T-cell (primary cell): ENCODE measurements at regions not wholly inside any gene's neighbourhood (a gene's known extent, or its start where the extent isn't known, plus 50 kb on each side); places are given as distances from the start of the nearest gene placed in this dataset.

Experiments
- ATAC-seq, 4 experiments: fragments of 200-7000 bp in 3 of 4; fragments of 150-1000 bp in 1 of 4; cut with Tn5 transposase; replicated peaks in 1 of 4; 1 replicate in 3 of 4; 2 replicates in 1 of 4; pipeline ENCODE4 v1.10.0; 2021; ENCODE audit warnings: moderate library complexity in 3 of 4, mild to moderate bottlenecking in 2 of 4, moderate number of reproducible peaks in 1 of 4
- CTCF ChIA-PET, 2 donors: fragments of 300-600 bp; sonication (Branson Sonifier 250); formaldehyde crosslinking; loops; one replicate each; lab custom pipeline; 2022; ENCODE audit warnings: antibody characterized with exemption in 2 of 2; lab: Charles Lee
- POLR2A ChIA-PET, 2 donors: fragments of 300-600 bp; sonication (Branson Sonifier 250); formaldehyde crosslinking; loops; one replicate each; lab custom pipeline; 2022; ENCODE audit warnings: antibody characterized with exemption in 2 of 2; lab: Charles Lee
- DNase-seq, 35 experiments: peaks; one replicate each; pipeline versions ENCODE4 v3.0.0 to v3.0.0-alpha.2; 2013 to 2023
- H3K27ac ChIP-seq: one replicate; pipeline ENCODE4 v1.5.1; 2013; ENCODE audit warnings: low read length
- H3K27me3 ChIP-seq, 2 experiments: replicated peaks in 1 of 2; 1 replicate in 1 of 2; 2 replicates in 1 of 2; pipeline versions ENCODE4 v1.6.1 to v1.7.0; 2013; ENCODE audit warnings: low read length in 1 of 2, mixed read lengths in 1 of 2; ENCODE audit not compliant: control insufficient read depth in 2 of 2, insufficient read depth in 2 of 2; ENCODE audit errors: extremely low read depth in 1 of 2
- H3K36me3 ChIP-seq, 2 donors: 1 replicate in 1 of 2; 2 replicates in 1 of 2; pipeline versions ENCODE4 v1.6.1 to v1.7.0; 2013; ENCODE audit warnings: low read length in 1 of 2; ENCODE audit not compliant: control insufficient read depth in 2 of 2, insufficient read depth in 1 of 2; ENCODE audit errors: extremely low read depth in 1 of 2
- H3K4me1 ChIP-seq, 2 experiments: 1 replicate in 1 of 2; 2 replicates in 1 of 2; pipeline versions ENCODE4 v1.6.1 to v1.7.0; 2013; ENCODE audit warnings: low read length in 2 of 2, mixed read lengths in 1 of 2; ENCODE audit not compliant: insufficient read depth in 2 of 2, control insufficient read depth in 1 of 2; ENCODE audit errors: extremely low read depth in 1 of 2
- H3K4me3 ChIP-seq, 2 donors: 1 replicate in 1 of 2; 2 replicates in 1 of 2; pipeline versions ENCODE4 v1.5.1 to v1.7.0; 2013; ENCODE audit warnings: mild to moderate bottlenecking in 2 of 2, low read length in 1 of 2, moderate library complexity in 1 of 2; ENCODE audit not compliant: control insufficient read depth in 1 of 2; ENCODE audit errors: extremely low read depth in 1 of 2
- H3K9me3 ChIP-seq: 2 replicates; pipeline ENCODE4 v1.7.0; 2013
- H3K27ac Mint-ChIP-seq, 2 donors: one replicate each; pipeline ENCODE4 v1.8.0; 2020 to 2021; ENCODE audit warnings: mild to moderate bottlenecking in 2 of 2, mixed read lengths in 2 of 2
- H3K27me3 Mint-ChIP-seq, 2 donors: one replicate each; pipeline ENCODE4 v1.8.0; 2021 to 2022; ENCODE audit warnings: mixed read lengths in 2 of 2
- H3K36me3 Mint-ChIP-seq: one replicate; pipeline ENCODE4 v1.8.0; 2021; ENCODE audit warnings: mixed read lengths
- H3K4me1 Mint-ChIP-seq, 3 donors: one replicate each; pipeline ENCODE4 v1.8.0; 2020 to 2022; ENCODE audit warnings: mixed read lengths in 3 of 3, mild to moderate bottlenecking in 1 of 3
- H3K4me3 Mint-ChIP-seq, 3 donors: one replicate each; pipeline ENCODE4 v1.8.0; 2020 to 2022; ENCODE audit warnings: mild to moderate bottlenecking in 3 of 3, mixed read lengths in 3 of 3, moderate library complexity in 3 of 3
- H3K9me3 Mint-ChIP-seq, 3 donors: one replicate each; pipeline ENCODE4 v1.8.0; 2020 to 2022; ENCODE audit warnings: mixed read lengths in 3 of 3
- WGBS: methylation state at CpG from one replicate; pipeline ENCODE4 v1.1.5; 2013; ENCODE audit warnings: missing lambda C conversion rate; ENCODE audit not compliant: insufficient coverage; 5-methylcytosine and 5-hydroxymethylcytosine counted together

GRCh38 chrX:38886112-38886511, 84.9 kb downstream of the MID1IP1 start:
- Mint-ChIP-seq H3K4me3 (no peak overlapping the region), H3K27ac (no peak overlapping the region), H3K36me3 (no peaks in the 10 kb centered on the region), H3K9me3 (no peaks in the 10 kb centered on the region), H3K4me1 (peaks cover 0 to 2% (median under 1%) of the 10 kb centered on the region in 3 donors), H3K27me3 (peaks cover 0 to 4% of the 10 kb centered on the region in 2 donors)
- Histone ChIP-seq H3K4me1 (no peaks in the 10 kb centered on the region), H3K27ac (no peak overlapping the region), H3K36me3 (no peaks in the 10 kb centered on the region), H3K9me3 (no peaks in the 10 kb centered on the region), H3K27me3 (no peaks in the 10 kb centered on the region), H3K4me3 (no peak overlapping the region)
- DNase-seq (no peak), ATAC-seq (no peak)
- no CpG with 5 or more reads among the region's 1 CpG for WGBS
- ChIA-PET CTCF (interaction anchor here in 1 of 2 donors (0.6 kb wide), 1 partner anchor 271 kb away, joined by 3 read pairs; no protein-coding TSS in a partner anchor), POLR2A (no interaction called here)

GRCh38 chrX:38887222-38887621, 86.0 kb downstream of the MID1IP1 start:
- peaks cover 0 to 6% of the 10 kb centered on the region in 2 donors for H3K27me3 Mint-ChIP-seq
- H3K9me3 Mint-ChIP-seq: no peaks in the 10 kb centered on the region
- no peak overlapping the region for H3K27ac Mint-ChIP-seq
- Histone ChIP-seq H3K27me3 (no peaks in the 10 kb centered on the region), H3K27ac (no peak overlapping the region), H3K4me1 (peaks cover 0 to 5% of the 10 kb centered on the region in 2 experiments), H3K36me3 (no peaks in the 10 kb centered on the region), H3K4me3 (no peak overlapping the region), H3K9me3 (no peaks in the 10 kb centered on the region)
- DNase-seq (no peak), ATAC-seq (no peak)
- no CpG with 5 or more reads among the region's 2 CpGs for WGBS
- ChIA-PET POLR2A (no interaction called here), CTCF (no interaction called here)
- H3K4me3 Mint-ChIP-seq: no peak overlapping the region
- peaks cover 7 to 12% (median 8%) of the 10 kb centered on the region in 3 donors for H3K4me1 Mint-ChIP-seq
- H3K36me3 Mint-ChIP-seq: no peaks in the 10 kb centered on the region

DNA sequence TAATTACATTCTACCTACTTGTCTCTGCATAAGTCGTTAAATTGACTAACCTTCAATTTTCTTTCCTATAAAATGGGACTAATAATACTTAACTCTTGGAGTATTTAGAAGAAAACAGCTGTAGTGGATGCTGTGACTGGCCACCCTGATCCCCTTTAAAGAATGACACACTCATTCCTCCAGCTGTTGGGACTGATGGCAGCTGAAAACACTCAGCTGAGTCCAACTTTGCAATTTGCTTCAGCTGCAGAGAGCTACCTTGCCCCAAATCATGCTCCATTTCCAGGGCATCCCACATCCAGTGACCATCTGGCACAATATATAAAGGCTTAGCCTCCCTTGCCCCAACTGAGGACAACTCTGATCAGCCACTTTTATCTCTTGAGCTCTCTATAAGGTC, 89.1 kb downstream of the MID1IP1 start:
- no peak overlapping the region for H3K4me3 Mint-ChIP-seq
- H3K9me3 ChIP-seq: no peaks in the 10 kb centered on the region
- DNase-seq: no peak
- ChIA-PET CTCF (interaction anchor here in 1 of 2 donors (0.6 kb wide), 1 partner anchor 260 kb away, joined by 3 read pairs; no protein-coding TSS in a partner anchor), POLR2A (no interaction called here)
- no peak overlapping the region for H3K27ac ChIP-seq
- H3K4me1 Mint-ChIP-seq: peaks cover 7 to 13% (median 9%) of the 10 kb centered on the region in 3 donors
- no peak overlapping the region for H3K27ac Mint-ChIP-seq
- H3K4me1 ChIP-seq: peaks cover 0 to 7% of the 10 kb centered on the region in 2 experiments
- no peaks in the 10 kb centered on the region for H3K27me3 ChIP-seq
- peaks cover 0 to 17% of the 10 kb centered on the region in 2 donors for H3K27me3 Mint-ChIP-seq
- H3K36me3 Mint-ChIP-seq: no peaks in the 10 kb centered on the region
- no CpG with 5 or more reads among the region's 1 CpG for WGBS
- H3K36me3 ChIP-seq: no peaks in the 10 kb centered on the region
- no peak overlapping the region for H3K4me3 ChIP-seq
- no peak for ATAC-seq
- H3K9me3 Mint-ChIP-seq: no peaks in the 10 kb centered on the region

DNA sequence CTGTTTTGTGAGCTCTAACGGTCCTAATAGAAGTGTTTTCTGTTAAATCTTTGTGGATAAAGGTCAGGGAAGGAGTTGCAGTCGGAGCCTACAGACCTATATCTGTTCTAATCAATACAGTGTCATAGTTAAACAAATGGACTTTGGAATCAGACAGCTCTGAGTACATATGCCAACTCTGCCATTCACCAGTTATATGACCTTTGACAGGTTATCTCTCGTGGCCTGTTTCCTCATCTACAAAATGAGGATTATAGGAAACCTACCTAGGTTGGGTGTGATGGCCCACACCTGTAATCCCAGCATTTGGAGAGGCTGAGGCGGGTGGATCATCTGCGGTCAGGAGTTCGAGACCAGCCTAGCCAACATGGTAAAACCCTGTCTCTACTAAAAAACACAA, 89.7 kb downstream of the MID1IP1 start:
- Histone ChIP-seq H3K9me3 (no peaks in the 10 kb centered on the region), H3K27me3 (no peaks in the 10 kb centered on the region), H3K27ac (no peak overlapping the region), H3K36me3 (no peaks in the 10 kb centered on the region), H3K4me1 (peaks cover 0 to 7% of the 10 kb centered on the region in 2 experiments), H3K4me3 (no peak overlapping the region)
- no peaks in the 10 kb centered on the region for H3K9me3 Mint-ChIP-seq
- no peak overlapping the region for H3K27ac Mint-ChIP-seq
- ChIA-PET POLR2A (no interaction called here), CTCF (interaction anchor here in 1 of 2 donors (0.6 kb wide), 1 partner anchor 259 kb away, joined by 3 read pairs; no protein-coding TSS in a partner anchor)
- H3K4me1 Mint-ChIP-seq: peaks cover 7 to 13% (median 9%) of the 10 kb centered on the region in 3 donors
- no peak overlapping the region for H3K4me3 Mint-ChIP-seq
- ATAC-seq (no peak), DNase-seq (no peak)
- WGBS: no CpG with 5 or more reads among the region's 6 CpGs
- H3K27me3 Mint-ChIP-seq: peaks cover 0 to 17% of the 10 kb centered on the region in 2 donors
- no peaks in the 10 kb centered on the region for H3K36me3 Mint-ChIP-seq

DNA sequence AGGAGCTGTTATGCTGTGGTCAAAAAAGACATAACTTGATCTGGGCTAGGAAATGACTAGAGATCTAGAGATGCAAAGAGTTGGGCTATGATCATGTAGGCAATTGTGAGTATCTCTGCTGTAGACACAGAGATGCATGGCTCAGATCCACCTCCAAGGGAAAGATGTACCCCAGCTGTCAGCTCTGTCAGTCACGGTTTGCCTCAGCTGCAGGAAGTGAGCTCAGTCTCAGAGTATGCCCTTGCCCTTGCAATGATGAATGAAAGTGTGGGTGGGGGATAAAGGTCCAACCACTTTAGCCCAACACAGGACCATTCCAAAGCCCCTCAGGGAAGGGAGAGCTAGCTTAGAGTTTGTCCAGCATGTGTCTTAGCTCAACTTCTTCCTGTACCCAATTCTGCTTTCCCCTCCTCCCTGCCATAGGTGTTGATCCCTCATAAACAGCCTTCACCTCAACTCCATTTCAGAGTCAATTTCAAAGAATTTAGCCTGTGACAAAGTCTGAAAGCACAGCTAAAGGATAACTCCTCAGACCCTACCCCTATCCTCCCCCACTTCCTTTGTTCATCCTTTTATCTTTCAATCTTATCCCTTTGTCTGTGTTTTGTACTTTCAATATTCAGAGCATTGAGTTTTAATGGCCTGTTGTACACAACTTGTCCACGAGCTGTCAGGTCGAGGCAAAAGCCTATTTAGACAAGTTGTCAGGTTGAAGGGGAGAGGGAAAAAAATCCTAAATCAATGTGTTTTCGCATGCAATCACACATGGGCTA, 90.6 kb downstream of the MID1IP1 start:
- Histone ChIP-seq H3K27me3 (no peaks in the 10 kb centered on the region), H3K4me3 (no peak overlapping the region), H3K4me1 (peaks cover 0 to 7% of the 10 kb centered on the region in 2 experiments), H3K27ac (no peak overlapping the region), H3K9me3 (no peaks in the 10 kb centered on the region), H3K36me3 (no peaks in the 10 kb centered on the region)
- Mint-ChIP-seq H3K36me3 (no peaks in the 10 kb centered on the region), H3K9me3 (no peaks in the 10 kb centered on the region), H3K4me1 (peaks cover 7 to 13% (median 9%) of the 10 kb centered on the region in 3 donors), H3K27ac (no peak overlapping the region), H3K4me3 (no peak overlapping the region), H3K27me3 (peaks cover 0 to 17% of the 10 kb centered on the region in 2 donors)
- ATAC-seq (peak in 3 of 4 experiments; percentile 31 to 54 (median 48)), DNase-seq (no peak)
- POLR2A ChIA-PET: no interaction called here
- 100% methylated on average over 1 of the region's 4 CpGs for WGBS
- CTCF ChIA-PET: interaction anchor here in 1 of 2 donors (0.7 kb wide), 1 partner anchor 43 kb away, joined by 3 read pairs; no protein-coding TSS in a partner anchor

- Mint-ChIP-seq H3K4me1 (peaks cover 7 to 13% (median 9%) of the 10 kb centered on the region in 3 donors), H3K9me3 (no peaks in the 10 kb centered on the region), H3K4me3 (no peak overlapping the region), H3K36me3 (no peaks in the 10 kb centered on the region), H3K27me3 (peaks cover 0 to 17% of the 10 kb centered on the region in 2 donors), H3K27ac (no peak overlapping the region)
- ChIA-PET CTCF (no interaction called here), POLR2A (no interaction called here)
- Histone ChIP-seq H3K9me3 (no peaks in the 10 kb centered on the region), H3K27ac (no peak overlapping the region), H3K36me3 (no peaks in the 10 kb centered on the region), H3K4me1 (peaks cover 0 to 7% of the 10 kb centered on the region in 2 experiments), H3K27me3 (no peaks in the 10 kb centered on the region), H3K4me3 (no peak overlapping the region)
- WGBS: no CpG with 5 or more reads among the region's 4 CpGs
- ATAC-seq (no peak), DNase-seq (no peak)
These were observed 92.2 kb downstream of the MID1IP1 start for GRCh38 chrX:38893441-38893840.
